MM.1S (cell line): ENCODE measurements at regions not wholly inside any gene's neighbourhood (a gene's known extent, or its start where the extent isn't known, plus 50 kb on each side); places are given as distances from the start of the nearest gene placed in this dataset.

Source experiments
- DNase-seq: peaks from one replicate; pipeline ENCODE4 v3.0.0-alpha.2; 2015
- H2AFZ ChIP-seq: fragments of 300-600 bp; sonication (generic); 2 replicates; pipeline ENCODE4 v1.6.0; 2016; ENCODE audit warnings: antibody characterized with exemption, low read length
- H3F3A ChIP-seq: fragments of 300-600 bp; sonication (generic); 2 replicates; pipeline ENCODE4 v1.6.1; 2016; ENCODE audit warnings: mild to moderate bottlenecking, antibody characterized with exemption, low read length, moderate library complexity, mixed read lengths; ENCODE audit not compliant: insufficient read depth
- H3K27ac ChIP-seq: fragments of 300-600 bp; sonication (generic); 2 replicates; pipeline ENCODE4 v1.5.1; 2016; ENCODE audit warnings: mild to moderate bottlenecking, low read length
- H3K27me3 ChIP-seq: fragments of 300-600 bp; sonication (generic); replicated peaks from 2 replicates; pipeline ENCODE4 v1.6.0; 2016; ENCODE audit warnings: low read length; ENCODE audit not compliant: insufficient read depth
- H3K36me3 ChIP-seq: fragments of 300-600 bp; sonication (generic); replicated peaks from 2 replicates; pipeline ENCODE4 v1.6.1; 2016; ENCODE audit warnings: mild to moderate bottlenecking, low read length, mixed read lengths; ENCODE audit not compliant: insufficient read depth
- H3K4me1 ChIP-seq: fragments of 300-600 bp; sonication (generic); 2 replicates; pipeline ENCODE4 v1.6.1; 2016; ENCODE audit warnings: low read length, mixed read lengths
- H3K4me2 ChIP-seq: fragments of 300-600 bp; sonication (generic); 2 replicates; pipeline ENCODE4 v1.6.0; 2016; ENCODE audit warnings: low read depth, low read length
- H3K4me3 ChIP-seq: fragments of 300-600 bp; sonication (generic); 2 replicates; pipeline ENCODE4 v1.5.1; 2016; ENCODE audit warnings: low read length, mixed read lengths
- H3K79me2 ChIP-seq: fragments of 300-600 bp; sonication (generic); 2 replicates; pipeline ENCODE4 v1.6.1; 2016; ENCODE audit warnings: mixed run types, low read length, mixed read lengths
- H3K9ac ChIP-seq: fragments of 300-600 bp; sonication (generic); 2 replicates; pipeline ENCODE4 v1.6.1; 2016; ENCODE audit warnings: low read length, mixed read lengths
- H3K9me2 ChIP-seq: fragments of 300-600 bp; sonication (generic); replicated peaks from 2 replicates; pipeline ENCODE4 v1.6.1; 2016; ENCODE audit warnings: mild to moderate bottlenecking, low read length, mixed read lengths; ENCODE audit not compliant: insufficient read depth
- H3K9me3 ChIP-seq: fragments of 300-600 bp; sonication (generic); replicated peaks from 2 replicates; pipeline ENCODE4 v1.6.1; 2016; ENCODE audit warnings: mild to moderate bottlenecking, low read length, mixed read lengths; ENCODE audit not compliant: insufficient read depth
- H4K20me1 ChIP-seq: fragments of 300-600 bp; sonication (generic); 2 replicates; pipeline ENCODE4 v1.6.1; 2016; ENCODE audit warnings: mild to moderate bottlenecking, low read length, moderate library complexity, mixed read lengths; ENCODE audit not compliant: insufficient read depth
- EZH2 ChIP-seq: fragments of 300-600 bp; sonication (generic); optimal IDR thresholded peaks from 2 replicates; pipeline ENCODE3; 2017; ENCODE audit warnings: low read depth, mild to moderate bottlenecking, antibody characterized with exemption, low read length, mixed read lengths
- EZH2phosphoT487 ChIP-seq: fragments of 300-600 bp; sonication (generic); IDR thresholded peaks from 2 replicates; pipeline ENCODE4 v1.6.1; 2018; ENCODE audit warnings: antibody characterized with exemption, low read length
- TF ChIP-seq, protein P1 (sequence below): fragments of 300-600 bp; sonication (generic); IDR thresholded peaks from 2 replicates; pipeline ENCODE4 v1.5.1; 2016; ENCODE audit warnings: antibody characterized with exemption, low read length, mixed read lengths

DNA sequence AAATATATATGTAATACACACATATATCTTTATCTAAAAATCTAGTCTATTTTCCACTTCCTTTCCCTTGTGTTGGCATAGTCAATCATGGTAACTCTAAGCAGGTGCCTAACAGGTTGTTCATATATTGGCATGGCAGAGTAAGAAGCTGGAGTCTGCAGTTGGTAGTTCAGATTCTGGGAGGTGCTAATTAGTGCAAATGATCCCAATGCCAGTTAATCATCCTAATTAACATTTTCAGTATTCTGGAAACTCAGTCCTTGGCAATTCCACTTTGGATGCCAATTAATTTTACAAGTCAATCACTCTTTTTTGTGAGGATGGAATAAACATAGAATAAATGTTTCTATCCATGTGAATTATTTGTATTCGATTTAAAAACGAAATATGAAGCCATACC is 863.7 kb upstream of the SOX9 start:
- no peaks in the 10 kb centered on the region for H3K4me1 ChIP-seq
- no peaks in the 10 kb centered on the region for H3K9me2 ChIP-seq
- no peak overlapping the region for H3K4me2 ChIP-seq
- no peaks in the 10 kb centered on the region for H4K20me1 ChIP-seq
- no peak overlapping the region for H3K27ac ChIP-seq
- H3K36me3 ChIP-seq, result no peaks in the 10 kb centered on the region
- no peaks in the 10 kb centered on the region for H3K9me3 ChIP-seq
- H2AFZ ChIP-seq, result no peak overlapping the region
- H3F3A ChIP-seq, result no peaks in the 10 kb centered on the region
- DNase-seq, result no peak
- TF ChIP-seq, protein P1, sequence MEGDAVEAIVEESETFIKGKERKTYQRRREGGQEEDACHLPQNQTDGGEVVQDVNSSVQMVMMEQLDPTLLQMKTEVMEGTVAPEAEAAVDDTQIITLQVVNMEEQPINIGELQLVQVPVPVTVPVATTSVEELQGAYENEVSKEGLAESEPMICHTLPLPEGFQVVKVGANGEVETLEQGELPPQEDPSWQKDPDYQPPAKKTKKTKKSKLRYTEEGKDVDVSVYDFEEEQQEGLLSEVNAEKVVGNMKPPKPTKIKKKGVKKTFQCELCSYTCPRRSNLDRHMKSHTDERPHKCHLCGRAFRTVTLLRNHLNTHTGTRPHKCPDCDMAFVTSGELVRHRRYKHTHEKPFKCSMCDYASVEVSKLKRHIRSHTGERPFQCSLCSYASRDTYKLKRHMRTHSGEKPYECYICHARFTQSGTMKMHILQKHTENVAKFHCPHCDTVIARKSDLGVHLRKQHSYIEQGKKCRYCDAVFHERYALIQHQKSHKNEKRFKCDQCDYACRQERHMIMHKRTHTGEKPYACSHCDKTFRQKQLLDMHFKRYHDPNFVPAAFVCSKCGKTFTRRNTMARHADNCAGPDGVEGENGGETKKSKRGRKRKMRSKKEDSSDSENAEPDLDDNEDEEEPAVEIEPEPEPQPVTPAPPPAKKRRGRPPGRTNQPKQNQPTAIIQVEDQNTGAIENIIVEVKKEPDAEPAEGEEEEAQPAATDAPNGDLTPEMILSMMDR, result no peak
- TF ChIP-seq EZH2 (no peak), EZH2phosphoT487 (no peak)
- no peaks in the 10 kb centered on the region for H3K27me3 ChIP-seq
- no peak overlapping the region for H3K4me3 ChIP-seq
- no peaks in the 10 kb centered on the region for H3K79me2 ChIP-seq
- no peak overlapping the region for H3K9ac ChIP-seq

DNA sequence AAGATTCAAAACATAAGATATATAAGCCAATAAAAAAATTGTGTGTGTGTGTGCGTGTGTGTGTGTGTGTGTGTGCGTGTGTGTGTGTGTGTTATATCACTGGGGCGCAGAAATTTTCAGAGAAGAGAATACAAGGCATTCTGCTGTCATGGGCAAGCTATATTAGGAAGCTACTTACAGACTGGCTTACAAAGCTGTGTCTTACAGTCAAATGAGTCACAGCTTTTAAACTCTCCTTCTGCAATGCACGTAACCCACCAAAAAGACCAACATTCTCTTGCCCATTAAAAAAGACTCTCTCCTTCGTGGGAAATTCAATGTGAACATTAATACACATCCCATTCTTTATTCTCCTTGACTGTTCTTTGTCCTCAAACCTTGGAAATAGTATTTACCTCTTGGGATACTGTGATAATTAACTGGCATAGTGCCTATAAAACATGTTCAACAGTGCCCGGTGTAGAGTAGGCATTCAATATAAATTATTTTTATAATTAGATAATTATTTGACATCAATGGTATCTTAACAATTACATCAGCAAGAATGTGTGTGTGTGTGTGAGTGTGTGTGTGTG is 860.4 kb upstream of the SOX9 start:
- H3K27me3 ChIP-seq, result no peaks in the 10 kb centered on the region
- no peaks in the 10 kb centered on the region for H3K36me3 ChIP-seq
- H3K4me2 ChIP-seq, result no peak overlapping the region
- H3K9me2 ChIP-seq, result no peaks in the 10 kb centered on the region
- H4K20me1 ChIP-seq, result no peaks in the 10 kb centered on the region
- H3K27ac ChIP-seq, result no peak overlapping the region
- TF ChIP-seq EZH2 (no peak), EZH2phosphoT487 (no peak)
- TF ChIP-seq, protein P1, result no peak
- H3K79me2 ChIP-seq, result no peaks in the 10 kb centered on the region
- H3K9ac ChIP-seq, result no peak overlapping the region
- no peak overlapping the region for H3K4me3 ChIP-seq
- H3K4me1 ChIP-seq, result no peaks in the 10 kb centered on the region
- no peaks in the 10 kb centered on the region for H3F3A ChIP-seq
- H3K9me3 ChIP-seq, result no peaks in the 10 kb centered on the region
- DNase-seq, result no peak
- no peak overlapping the region for H2AFZ ChIP-seq

DNA sequence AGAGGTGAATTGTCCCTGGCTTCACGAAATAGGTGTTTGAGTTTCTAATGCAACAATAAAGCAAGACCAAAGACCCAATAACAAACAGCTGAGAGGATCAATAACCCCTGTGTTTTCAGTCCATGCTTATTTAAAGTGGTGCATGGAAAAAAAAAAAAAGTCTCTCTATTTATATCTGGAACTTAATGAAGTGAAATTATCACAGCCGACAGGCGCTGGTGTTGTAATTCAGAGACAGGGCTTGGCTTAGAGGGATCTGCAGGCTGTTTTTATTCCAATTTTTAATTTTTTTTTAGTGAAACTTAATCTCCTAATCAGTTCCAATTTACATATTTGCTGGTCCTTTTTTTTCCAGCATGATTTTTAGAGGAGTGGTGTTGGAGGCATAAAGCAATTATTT is 858.2 kb upstream of the SOX9 start:
- Histone ChIP-seq H3K4me2 (no peak overlapping the region), H3K79me2 (no peaks in the 10 kb centered on the region), H2AFZ (no peak overlapping the region), H3K4me3 (no peak overlapping the region), H3K9me2 (no peaks in the 10 kb centered on the region), H3K9ac (no peak overlapping the region), H3K4me1 (no peaks in the 10 kb centered on the region), H3K36me3 (no peaks in the 10 kb centered on the region), H4K20me1 (no peaks in the 10 kb centered on the region), H3K27me3 (no peaks in the 10 kb centered on the region), H3K9me3 (no peaks in the 10 kb centered on the region), H3K27ac (no peak overlapping the region), H3F3A (no peaks in the 10 kb centered on the region)
- DNase-seq, result no peak
- TF ChIP-seq EZH2phosphoT487, result no peak
- no peak for TF ChIP-seq EZH2
- TF ChIP-seq, protein P1, result no peak
